HL-60/S4 (cell line): ENCODE measurements at regions not wholly inside any gene's neighbourhood (a gene's known extent, or its start where the extent isn't known, plus 50 kb on each side); places are given as distances from the start of the nearest gene placed in this dataset.

Experiments
- in situ Hi-C: fragments of 300-500 bp; cut with MboI; formaldehyde crosslinking; loops from 2 replicates; pipeline ENCODE4 v1.14.3; 2022; ENCODE audit warnings: low sequenced_read_pairs

GRCh38 chr2:172153156-172153555, 50.5 kb upstream of the DLX2 start:
- in situ Hi-C loops, result loop anchor here (25.0 kb wide), 1 partner anchor 559 kb away; no protein-coding TSS in a partner anchor

- in situ Hi-C loops, result loop anchor here (25.0 kb wide), 1 partner anchor 559 kb away; no protein-coding TSS in a partner anchor
These were observed 51.1 kb upstream of the DLX2 start for GRCh38 chr2:172153757-172154156.

GRCh38 chr2:172155752-172156151, 53.1 kb upstream of the DLX2 start:
- in situ Hi-C loops, result loop anchor here (25.0 kb wide), 1 partner anchor 557 kb away; no protein-coding TSS in a partner anchor

GRCh38 chr2:172160839-172161238, 58.1 kb upstream of the DLX2 start:
- in situ Hi-C loops, result loop anchor here (25.0 kb wide), 1 partner anchor 551 kb away; no protein-coding TSS in a partner anchor

GRCh38 chr2:172162225-172162733, 59.6 kb upstream of the DLX2 start:
- in situ Hi-C loops, result loop anchor here (25.0 kb wide), 1 partner anchor 550 kb away; no protein-coding TSS in a partner anchor

GRCh38 chr2:172162739-172163336, 60.1 kb upstream of the DLX2 start:
- in situ Hi-C loops, result loop anchor here (25.0 kb wide), 1 partner anchor 549 kb away; no protein-coding TSS in a partner anchor

GRCh38 chr2:172168917-172169346, 66.2 kb upstream of the DLX2 start:
- in situ Hi-C loops, result loop anchor here (25.0 kb wide), 1 partner anchor 543 kb away; no protein-coding TSS in a partner anchor

- in situ Hi-C loops, result loop anchor here (5.0 to 25.0 kb wide), 2 partner anchors 298 to 543 kb away; no protein-coding TSS in a partner anchor
These were observed 66.9 kb upstream of the DLX2 start for GRCh38 chr2:172169611-172170010.

- in situ Hi-C loops, result loop anchor here (5.0 to 25.0 kb wide), 2 partner anchors 295 to 540 kb away; no protein-coding TSS in a partner anchor
These were observed 69.9 kb upstream of the DLX2 start for GRCh38 chr2:172172513-172173173.

GRCh38 chr2:172173174-172173706, 70.5 kb upstream of the DLX2 start:
- in situ Hi-C loops, result loop anchor here (5.0 to 25.0 kb wide), 2 partner anchors 294 to 539 kb away; no protein-coding TSS in a partner anchor

- in situ Hi-C loops, result no loop called here
These were observed 74.9 kb upstream of the DLX2 start for GRCh38 chr2:172177581-172177980.

GRCh38 chr2:172177996-172178395, 75.3 kb upstream of the DLX2 start:
- in situ Hi-C loops, result no loop called here

GRCh38 chr2:172179045-172179701, 76.5 kb upstream of the DLX2 start:
- in situ Hi-C loops, result no loop called here

GRCh38 chr2:172181840-172182239, 79.1 kb upstream of the DLX2 start:
- in situ Hi-C loops, result no loop called here

- in situ Hi-C loops, result no loop called here
These were observed 79.9 kb upstream of the DLX2 start for GRCh38 chr2:172182624-172183023.

- in situ Hi-C loops, result no loop called here
These were observed 90.8 kb upstream of the DLX2 start for GRCh38 chr2:172193331-172194089.

- in situ Hi-C loops, result no loop called here
These were observed 93.2 kb upstream of the DLX2 start for GRCh38 chr2:172195836-172196376.

GRCh38 chr2:172196768-172197431, 94.2 kb upstream of the DLX2 start:
- in situ Hi-C loops, result no loop called here

GRCh38 chr2:172198361-172198760, 95.7 kb upstream of the DLX2 start:
- in situ Hi-C loops, result no loop called here
